ENCODE measurements at regions not wholly inside any gene's neighbourhood (a gene's known extent, or its start where the extent isn't known, plus 50 kb on each side); places are given as distances from the start of the nearest gene placed in this dataset.

DNA sequence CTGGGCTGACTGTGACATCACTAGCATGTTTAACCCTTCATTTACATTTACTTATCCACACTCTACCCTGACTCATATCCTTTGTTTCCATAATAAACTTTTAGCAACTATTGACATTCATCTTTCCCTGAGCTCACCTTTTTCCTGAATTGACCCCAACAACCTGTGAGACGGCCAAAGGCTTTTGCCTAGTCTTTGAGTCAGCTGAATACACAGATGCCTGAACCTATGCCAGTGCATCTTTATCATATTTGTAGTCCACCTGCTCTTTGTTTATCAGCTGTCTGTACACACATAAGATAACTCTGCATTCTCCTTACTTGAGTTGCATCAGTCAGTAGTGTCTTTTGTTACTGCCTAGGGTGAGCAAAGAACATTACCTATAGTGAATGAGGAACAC lies 128.5 kb upstream of the HMHB1 start:
- POLR2A ChIA-PET, result no interaction called here
- H3K27ac ChIP-seq (ENCODE audit: insufficient read depth in 1 of 2, low read depth in 1 of 2, low read length in 2 of 2, poor library complexity in 1 of 2, severe bottlenecking in 2 of 2), result no peak overlapping the region
- WGBS (ENCODE audit: insufficient coverage), result 100% methylated on average over 1 of the region's 1 CpG
- peaks cover 0 to 3% (median 0%) of the 10 kb centered on the region in 5 experiments for H3K9me3 ChIP-seq (ENCODE audit: control extremely low read depth in 1 of 5, control insufficient read depth in 4 of 5, insufficient read depth in 2 of 5, low read depth in 1 of 5, low read length in 4 of 5)
- CTCF ChIA-PET, result interaction anchor here (0.9 to 1.4 kb wide), 2 partner anchors 144 to 795 kb away, joined by 3 to 4 read pairs; no protein-coding TSS in a partner anchor
- DNase-seq, result no peak
- H3K4me1 ChIP-seq (ENCODE audit: control extremely low read depth in 1 of 4, control insufficient read depth in 4 of 4, insufficient read depth in 4 of 4, low read length in 3 of 4), result no peaks in the 10 kb centered on the region
- H3K4me3 ChIP-seq (ENCODE audit: control insufficient read depth in 1 of 7, extremely low read depth in 1 of 7, insufficient read depth in 4 of 7, low read depth in 2 of 7, low read length in 6 of 7), result no peak overlapping the region
- no peaks in the 10 kb centered on the region for H3K36me3 ChIP-seq (ENCODE audit: control insufficient read depth in 4 of 4, insufficient read depth in 4 of 4, low read length in 3 of 4)
- H3K27me3 ChIP-seq (replicated peaks in 2 of 5; ENCODE audit: control insufficient read depth in 4 of 5, insufficient read depth in 5 of 5, low read length in 4 of 5), result no peaks in the 10 kb centered on the region

DNA sequence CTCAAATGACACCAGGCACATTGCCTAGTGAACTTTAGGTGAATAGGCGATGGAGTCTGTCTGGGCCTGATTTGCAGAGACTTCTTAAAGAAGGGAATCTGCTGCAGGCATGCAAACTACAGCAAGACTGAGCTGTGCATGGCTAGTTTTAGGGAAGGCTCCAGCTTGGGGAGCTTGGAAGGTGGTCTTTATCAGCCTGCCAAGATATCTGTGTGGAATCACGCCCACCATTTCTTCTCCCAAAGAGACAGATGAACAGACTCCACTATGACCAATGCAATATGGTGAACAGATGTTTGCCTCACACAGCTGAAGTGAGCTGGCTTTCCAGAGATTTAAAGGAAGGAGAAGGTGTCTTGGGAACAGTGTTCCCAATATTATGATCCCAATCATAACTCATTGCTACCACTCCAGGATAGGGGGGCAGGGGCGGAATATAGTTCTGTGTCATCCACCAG lies 129.0 kb upstream of the HMHB1 start:
- ChIA-PET CTCF (interaction anchor here (0.9 to 1.4 kb wide), 2 partner anchors 143 to 795 kb away, joined by 3 to 4 read pairs; no protein-coding TSS in a partner anchor), POLR2A (no interaction called here)
- H3K4me3 ChIP-seq (ENCODE audit: control insufficient read depth in 1 of 7, extremely low read depth in 1 of 7, insufficient read depth in 4 of 7, low read depth in 2 of 7, low read length in 6 of 7), result no peak overlapping the region
- no peaks in the 10 kb centered on the region for H3K27me3 ChIP-seq (replicated peaks in 2 of 5; ENCODE audit: control insufficient read depth in 4 of 5, insufficient read depth in 5 of 5, low read length in 4 of 5)
- H3K27ac ChIP-seq (ENCODE audit: insufficient read depth in 1 of 2, low read depth in 1 of 2, low read length in 2 of 2, poor library complexity in 1 of 2, severe bottlenecking in 2 of 2), result no peak overlapping the region
- 92% methylated on average over 3 of the region's 3 CpGs for WGBS (ENCODE audit: insufficient coverage)
- no peaks in the 10 kb centered on the region for H3K4me1 ChIP-seq (ENCODE audit: control extremely low read depth in 1 of 4, control insufficient read depth in 4 of 4, insufficient read depth in 4 of 4, low read length in 3 of 4)
- H3K9me3 ChIP-seq (ENCODE audit: control extremely low read depth in 1 of 5, control insufficient read depth in 4 of 5, insufficient read depth in 2 of 5, low read depth in 1 of 5, low read length in 4 of 5), result peaks cover 0 to 3% (median 0%) of the 10 kb centered on the region in 5 experiments
- DNase-seq, result no peak
- no peaks in the 10 kb centered on the region for H3K36me3 ChIP-seq (ENCODE audit: control insufficient read depth in 4 of 4, insufficient read depth in 4 of 4, low read length in 3 of 4)

DNA sequence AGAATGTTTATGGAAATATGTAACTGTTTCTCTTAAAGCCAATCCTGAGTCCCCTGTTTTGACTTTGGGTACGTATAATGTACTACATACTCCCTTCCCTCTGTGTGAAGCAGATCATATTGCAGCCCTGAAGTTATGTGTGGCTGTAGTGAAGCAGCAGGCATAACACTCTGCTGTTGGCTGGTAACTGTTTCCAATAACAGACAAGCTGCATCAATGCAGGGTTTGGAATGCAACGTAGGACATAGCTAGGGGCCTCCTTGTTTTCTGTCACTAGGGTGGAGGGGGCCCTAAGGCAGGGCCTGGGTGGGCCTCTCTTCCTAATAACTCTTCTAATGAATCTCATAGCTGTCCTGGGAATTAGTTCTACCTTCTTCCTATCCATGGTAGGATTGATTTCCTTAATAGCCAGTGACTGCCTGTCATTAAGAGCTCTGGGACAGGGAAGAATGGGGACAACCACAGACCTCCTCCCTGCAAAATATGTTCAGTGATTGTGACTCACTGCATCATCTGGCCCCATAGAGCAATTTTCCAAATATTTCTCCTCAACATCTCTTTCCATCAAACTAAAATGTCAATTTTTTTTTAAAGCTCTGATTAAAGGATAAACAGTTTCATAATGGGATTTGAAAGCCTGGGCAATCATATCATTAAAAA lies 129.6 kb upstream of the HMHB1 start:
- ChIA-PET POLR2A (no interaction called here), CTCF (interaction anchor here (0.9 to 1.4 kb wide), 2 partner anchors 143 to 794 kb away, joined by 3 to 4 read pairs; no protein-coding TSS in a partner anchor)
- Histone ChIP-seq H3K4me1 (ENCODE audit: control extremely low read depth in 1 of 4, control insufficient read depth in 4 of 4, insufficient read depth in 4 of 4, low read length in 3 of 4) (no peaks in the 10 kb centered on the region), H3K4me3 (ENCODE audit: control insufficient read depth in 1 of 7, extremely low read depth in 1 of 7, insufficient read depth in 4 of 7, low read depth in 2 of 7, low read length in 6 of 7) (no peak overlapping the region), H3K9me3 (ENCODE audit: control extremely low read depth in 1 of 5, control insufficient read depth in 4 of 5, insufficient read depth in 2 of 5, low read depth in 1 of 5, low read length in 4 of 5) (no peaks in the 10 kb centered on the region), H3K27ac (ENCODE audit: insufficient read depth in 1 of 2, low read depth in 1 of 2, low read length in 2 of 2, poor library complexity in 1 of 2, severe bottlenecking in 2 of 2) (no peak overlapping the region), H3K36me3 (ENCODE audit: control insufficient read depth in 4 of 4, insufficient read depth in 4 of 4, low read length in 3 of 4) (no peaks in the 10 kb centered on the region), H3K27me3 (replicated peaks in 2 of 5; ENCODE audit: control insufficient read depth in 4 of 5, insufficient read depth in 5 of 5, low read length in 4 of 5) (no peaks in the 10 kb centered on the region)
- no peak for DNase-seq
- WGBS (ENCODE audit: insufficient coverage), result 100% methylated on average over 2 of the region's 2 CpGs

DNA sequence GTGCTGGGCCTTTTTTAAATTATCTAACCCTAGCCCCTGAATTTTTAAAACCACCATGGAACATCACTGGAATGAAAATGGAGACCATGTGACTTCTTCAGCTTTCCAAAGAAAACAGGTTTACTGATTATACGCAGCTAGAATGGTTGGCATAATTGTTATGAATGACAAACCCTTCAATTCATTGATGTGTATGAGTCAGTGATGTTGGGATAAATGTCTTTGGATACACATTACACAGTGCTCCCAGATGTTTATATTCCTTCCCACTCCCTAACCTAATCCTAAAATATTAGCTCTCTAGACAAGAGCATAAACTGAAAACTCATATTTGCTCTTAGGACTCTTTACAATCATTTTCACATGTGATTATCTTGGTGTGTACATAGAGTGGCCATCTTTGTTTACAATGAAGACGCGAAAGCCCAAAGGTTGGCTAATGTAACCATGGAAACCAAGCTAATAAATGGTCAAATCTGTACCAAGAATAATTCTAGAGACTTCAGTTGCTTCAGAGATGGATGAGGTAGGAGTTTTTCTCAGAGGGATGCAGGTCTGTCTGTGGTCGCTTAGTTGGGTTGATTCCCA lies 131.2 kb upstream of the HMHB1 start:
- no peaks in the 10 kb centered on the region for H3K36me3 ChIP-seq (ENCODE audit: control insufficient read depth in 4 of 4, insufficient read depth in 4 of 4, low read length in 3 of 4)
- DNase-seq, result no peak
- no peaks in the 10 kb centered on the region for H3K9me3 ChIP-seq (ENCODE audit: control extremely low read depth in 1 of 5, control insufficient read depth in 4 of 5, insufficient read depth in 2 of 5, low read depth in 1 of 5, low read length in 4 of 5)
- no peak overlapping the region for H3K27ac ChIP-seq (ENCODE audit: insufficient read depth in 1 of 2, low read depth in 1 of 2, low read length in 2 of 2, poor library complexity in 1 of 2, severe bottlenecking in 2 of 2)
- H3K27me3 ChIP-seq (replicated peaks in 2 of 5; ENCODE audit: control insufficient read depth in 4 of 5, insufficient read depth in 5 of 5, low read length in 4 of 5), result no peaks in the 10 kb centered on the region
- no peak overlapping the region for H3K4me3 ChIP-seq (ENCODE audit: control insufficient read depth in 1 of 7, extremely low read depth in 1 of 7, insufficient read depth in 4 of 7, low read depth in 2 of 7, low read length in 6 of 7)
- WGBS (ENCODE audit: insufficient coverage), result no CpG with 5 or more reads among the region's 4 CpGs
- no peaks in the 10 kb centered on the region for H3K4me1 ChIP-seq (ENCODE audit: control extremely low read depth in 1 of 4, control insufficient read depth in 4 of 4, insufficient read depth in 4 of 4, low read length in 3 of 4)
- ChIA-PET POLR2A (no interaction called here), CTCF (interaction anchor here (1.1 kb wide), 1 partner anchor 15 kb away, joined by 4 read pairs; no protein-coding TSS in a partner anchor)

DNA sequence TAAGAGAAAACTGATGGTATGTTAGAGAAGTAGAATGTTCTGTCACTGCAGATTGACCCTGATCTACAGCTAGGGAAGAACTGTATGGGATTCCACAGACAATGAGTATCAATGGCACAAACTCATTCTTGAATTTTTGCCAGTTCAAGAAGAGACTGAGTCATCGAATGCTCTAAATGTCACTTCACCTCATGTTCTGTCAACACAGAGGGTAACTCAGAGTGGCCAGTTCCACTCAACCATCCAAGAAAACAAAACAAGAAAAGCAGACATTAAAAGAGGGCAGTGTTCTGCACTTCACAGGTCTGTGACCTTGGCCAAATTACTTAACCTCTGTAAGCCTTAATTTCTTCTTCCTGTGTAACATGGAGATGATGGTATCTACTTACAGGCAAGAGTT lies 132.2 kb upstream of the HMHB1 start:
- DNase-seq, result no peak

DNA sequence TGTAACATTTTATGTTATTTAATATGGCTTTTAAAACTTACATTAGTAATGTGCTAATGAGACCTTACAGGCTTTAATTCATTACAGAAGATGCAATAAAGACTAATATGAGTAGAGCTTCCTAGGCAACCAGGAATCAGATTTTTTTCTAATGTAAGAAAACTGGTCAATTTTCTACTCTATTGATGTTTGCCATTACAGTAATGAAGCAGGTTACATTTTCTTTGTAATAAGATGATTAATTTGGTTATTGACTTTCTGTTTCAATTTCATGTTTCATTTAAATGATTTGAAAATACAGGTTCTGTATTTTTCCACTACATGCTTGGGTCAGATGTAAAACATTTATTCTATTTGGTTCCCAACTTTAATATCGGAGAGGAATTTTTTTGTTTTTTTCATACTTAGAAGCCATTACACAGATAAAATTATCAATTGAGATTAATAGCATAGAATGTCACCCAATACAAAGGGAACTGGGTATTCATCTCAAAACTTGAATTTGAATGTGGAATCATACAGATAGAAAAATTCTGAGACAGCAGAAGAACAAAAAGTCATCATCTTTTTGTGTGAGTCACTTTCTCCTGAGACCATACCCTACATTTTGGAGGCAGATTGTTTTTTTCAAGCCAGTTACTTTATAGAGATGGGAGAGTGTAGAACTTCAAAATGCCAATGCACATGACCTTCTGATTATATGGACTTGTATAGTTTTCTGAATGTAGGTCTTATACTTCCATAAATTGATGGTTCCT lies 133.6 kb upstream of the HMHB1 start:
- H3K27me3 ChIP-seq (replicated peaks in 2 of 5; ENCODE audit: control insufficient read depth in 4 of 5, insufficient read depth in 5 of 5, low read length in 4 of 5), result peaks cover 0 to 3% (median 0%) of the 10 kb centered on the region in 5 experiments
- no peak for DNase-seq
- H3K27ac ChIP-seq (ENCODE audit: insufficient read depth in 1 of 2, low read depth in 1 of 2, low read length in 2 of 2, poor library complexity in 1 of 2, severe bottlenecking in 2 of 2), result no peak overlapping the region
- no peaks in the 10 kb centered on the region for H3K4me1 ChIP-seq (ENCODE audit: control extremely low read depth in 1 of 4, control insufficient read depth in 4 of 4, insufficient read depth in 4 of 4, low read length in 3 of 4)
- no peaks in the 10 kb centered on the region for H3K36me3 ChIP-seq (ENCODE audit: control insufficient read depth in 4 of 4, insufficient read depth in 4 of 4, low read length in 3 of 4)
- POLR2A ChIA-PET, result no interaction called here
- no peaks in the 10 kb centered on the region for H3K9me3 ChIP-seq (ENCODE audit: control extremely low read depth in 1 of 5, control insufficient read depth in 4 of 5, insufficient read depth in 2 of 5, low read depth in 1 of 5, low read length in 4 of 5)
- no peak overlapping the region for H3K4me3 ChIP-seq (ENCODE audit: control insufficient read depth in 1 of 7, extremely low read depth in 1 of 7, insufficient read depth in 4 of 7, low read depth in 2 of 7, low read length in 6 of 7)
- no CpG with 5 or more reads among the region's 1 CpG for WGBS (ENCODE audit: insufficient coverage)
- CTCF ChIA-PET, result no interaction called here

More for the DNA sequence above, 132.2 kb upstream of the HMHB1 start:
- Histone ChIP-seq H3K9me3 (ENCODE audit: control extremely low read depth in 1 of 5, control insufficient read depth in 4 of 5, insufficient read depth in 2 of 5, low read depth in 1 of 5, low read length in 4 of 5) (no peaks in the 10 kb centered on the region), H3K4me1 (ENCODE audit: control extremely low read depth in 1 of 4, control insufficient read depth in 4 of 4, insufficient read depth in 4 of 4, low read length in 3 of 4) (no peaks in the 10 kb centered on the region), H3K27me3 (replicated peaks in 2 of 5; ENCODE audit: control insufficient read depth in 4 of 5, insufficient read depth in 5 of 5, low read length in 4 of 5) (peaks cover 0 to 3% (median 0%) of the 10 kb centered on the region in 5 experiments), H3K4me3 (ENCODE audit: control insufficient read depth in 1 of 7, extremely low read depth in 1 of 7, insufficient read depth in 4 of 7, low read depth in 2 of 7, low read length in 6 of 7) (no peak overlapping the region), H3K27ac (ENCODE audit: insufficient read depth in 1 of 2, low read depth in 1 of 2, low read length in 2 of 2, poor library complexity in 1 of 2, severe bottlenecking in 2 of 2) (no peak overlapping the region), H3K36me3 (ENCODE audit: control insufficient read depth in 4 of 4, insufficient read depth in 4 of 4, low read length in 3 of 4) (no peaks in the 10 kb centered on the region)
- CTCF ChIA-PET, result interaction anchor here (0.9 kb wide), 1 partner anchor 276 kb away, joined by 3 read pairs; no protein-coding TSS in a partner anchor
- POLR2A ChIA-PET, result no interaction called here
- WGBS (ENCODE audit: insufficient coverage), result 100% methylated on average over 1 of the region's 1 CpG

DNA sequence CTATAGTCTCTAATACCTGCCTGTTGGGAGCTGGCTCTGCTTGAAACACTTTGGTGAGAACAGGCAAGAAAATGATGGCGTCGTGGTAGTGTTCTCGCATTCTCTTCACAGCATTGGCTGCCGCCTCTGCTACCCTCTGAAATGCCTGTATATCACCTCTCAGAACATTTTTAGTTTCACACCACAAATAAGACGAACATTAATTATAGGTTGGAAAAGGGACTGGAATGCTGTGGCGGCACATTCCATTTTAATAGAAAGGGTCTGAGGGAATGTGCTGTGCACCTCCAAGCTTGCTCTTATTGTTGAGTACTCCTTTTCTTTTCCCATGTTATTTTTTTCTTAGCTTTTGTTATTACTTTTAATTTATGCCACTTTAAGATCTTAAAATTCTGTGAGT lies 134.6 kb upstream of the HMHB1 start:
- H3K27me3 ChIP-seq (replicated peaks in 2 of 5; ENCODE audit: control insufficient read depth in 4 of 5, insufficient read depth in 5 of 5, low read length in 4 of 5), result peaks cover 0 to 3% (median 0%) of the 10 kb centered on the region in 5 experiments
- no peak for DNase-seq
- no peaks in the 10 kb centered on the region for H3K4me1 ChIP-seq (ENCODE audit: control extremely low read depth in 1 of 4, control insufficient read depth in 4 of 4, insufficient read depth in 4 of 4, low read length in 3 of 4)
- no peak overlapping the region for H3K4me3 ChIP-seq (ENCODE audit: control insufficient read depth in 1 of 7, extremely low read depth in 1 of 7, insufficient read depth in 4 of 7, low read depth in 2 of 7, low read length in 6 of 7)
- WGBS (ENCODE audit: insufficient coverage), result no CpG with 5 or more reads among the region's 6 CpGs
- ChIA-PET POLR2A (no interaction called here), CTCF (no interaction called here)
- no peak overlapping the region for H3K27ac ChIP-seq (ENCODE audit: insufficient read depth in 1 of 2, low read depth in 1 of 2, low read length in 2 of 2, poor library complexity in 1 of 2, severe bottlenecking in 2 of 2)
- H3K36me3 ChIP-seq (ENCODE audit: control insufficient read depth in 4 of 4, insufficient read depth in 4 of 4, low read length in 3 of 4), result no peaks in the 10 kb centered on the region
- H3K9me3 ChIP-seq (ENCODE audit: control extremely low read depth in 1 of 5, control insufficient read depth in 4 of 5, insufficient read depth in 2 of 5, low read depth in 1 of 5, low read length in 4 of 5), result no peaks in the 10 kb centered on the region

All from common myeloid progenitor, CD34-positive (primary cell).